NCI-H774 (cell line): ENCODE measurements at regions not wholly inside any gene's neighbourhood (a gene's known extent, or its start where the extent isn't known, plus 50 kb on each side); places are given as distances from the start of the nearest gene placed in this dataset.

ENCODE experiments used
- DNase-seq: peaks from one replicate; lab custom pipeline; 2025; lab: John Stamatoyannopoulos, UW

DNA sequence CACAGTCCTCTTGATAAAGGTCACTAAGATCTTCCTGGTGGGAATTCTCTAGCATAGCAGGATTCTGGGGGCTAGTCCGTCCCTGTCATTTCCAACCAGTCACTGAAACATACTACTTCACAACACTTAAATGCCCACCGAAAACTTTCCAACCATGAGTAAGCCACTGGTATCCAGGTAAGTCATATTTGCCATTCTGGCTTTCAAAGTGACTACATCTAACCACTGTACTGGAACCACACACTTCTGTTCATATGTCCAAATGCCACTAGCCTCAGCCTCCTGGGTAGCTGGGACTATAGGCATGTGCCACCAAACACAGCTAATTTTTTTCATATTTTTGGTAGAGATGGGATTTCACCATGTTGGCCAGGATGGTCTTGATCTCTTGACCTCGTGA, 64.3 kb upstream of the VANGL1 start:
- no peak for DNase-seq

DNA sequence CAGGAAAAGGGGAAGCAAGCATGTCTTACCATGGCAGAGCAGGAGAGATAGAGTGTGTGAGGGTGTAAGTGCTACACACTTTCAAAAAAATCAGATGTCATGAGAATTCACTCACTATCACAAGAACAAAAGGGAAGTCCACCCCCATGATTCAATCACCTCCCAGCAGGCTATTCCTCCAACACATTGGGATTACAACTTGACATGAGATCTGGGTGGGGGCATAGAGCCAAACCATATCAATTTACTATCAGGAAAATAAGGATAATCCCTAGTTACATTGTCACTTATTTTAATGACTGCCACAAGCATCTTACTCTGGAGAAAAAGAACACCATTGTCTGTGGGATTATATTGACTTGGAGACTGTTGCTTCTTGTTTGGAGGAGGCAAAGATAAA, 66.1 kb upstream of the VANGL1 start:
- no peak for DNase-seq

DNA sequence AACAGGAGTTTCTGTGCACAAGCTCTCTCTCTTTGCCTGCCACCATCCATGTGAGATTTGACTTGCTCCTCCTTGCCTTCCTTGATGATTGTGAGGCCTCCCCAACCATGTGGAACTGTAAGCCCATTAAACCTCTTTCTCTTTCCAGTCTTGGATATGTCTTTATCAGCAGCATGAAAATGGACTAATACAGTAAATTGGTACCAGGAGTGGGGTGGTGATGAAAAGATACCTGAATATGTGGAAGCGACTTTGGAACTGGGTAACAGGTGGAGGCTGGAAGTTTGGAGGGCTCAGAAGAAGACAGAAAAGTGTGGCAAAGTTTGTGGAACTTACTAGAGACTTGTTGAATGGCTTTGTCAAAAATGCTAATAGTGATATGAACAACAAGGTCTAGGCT, 69.1 kb upstream of the VANGL1 start:
- DNase-seq, result no peak

DNA sequence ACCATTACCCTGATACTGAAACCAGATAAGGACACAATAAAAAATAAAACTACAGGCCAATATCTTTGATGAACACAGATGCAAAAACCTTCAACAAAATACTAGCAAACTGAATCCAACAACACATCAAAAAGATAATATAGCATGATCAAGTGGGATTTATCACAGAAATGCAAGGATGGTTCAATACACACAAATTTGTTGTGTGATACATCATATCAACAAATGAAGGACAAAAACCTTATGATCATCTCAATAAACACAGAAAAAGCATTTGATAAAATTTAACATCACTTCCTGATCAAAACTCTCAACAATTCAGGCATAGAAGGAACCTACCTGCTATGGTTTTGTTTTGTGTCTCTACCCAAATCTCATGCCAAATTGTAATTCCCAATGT, 74.3 kb upstream of the VANGL1 start:
- DNase-seq, result no peak

DNA sequence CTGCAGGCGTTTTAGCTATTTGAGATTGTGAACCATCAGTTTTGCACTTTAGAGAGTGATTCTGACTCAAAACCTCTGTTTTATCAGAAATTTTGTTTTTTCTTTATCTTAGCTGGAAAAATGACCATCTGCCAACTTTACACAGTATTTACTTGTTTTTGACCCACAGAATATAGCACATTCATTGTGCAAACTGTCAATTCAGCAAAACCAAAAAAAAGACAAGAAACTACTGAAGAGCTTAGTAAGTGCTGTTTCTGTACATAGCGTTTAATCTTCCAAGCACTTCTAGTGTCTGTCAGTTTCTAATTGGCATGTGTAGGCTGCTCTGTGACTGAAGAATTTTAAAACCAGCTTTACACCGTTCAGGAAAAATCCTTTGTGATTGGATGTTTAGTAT, 76.0 kb upstream of the VANGL1 start:
- no peak for DNase-seq

DNA sequence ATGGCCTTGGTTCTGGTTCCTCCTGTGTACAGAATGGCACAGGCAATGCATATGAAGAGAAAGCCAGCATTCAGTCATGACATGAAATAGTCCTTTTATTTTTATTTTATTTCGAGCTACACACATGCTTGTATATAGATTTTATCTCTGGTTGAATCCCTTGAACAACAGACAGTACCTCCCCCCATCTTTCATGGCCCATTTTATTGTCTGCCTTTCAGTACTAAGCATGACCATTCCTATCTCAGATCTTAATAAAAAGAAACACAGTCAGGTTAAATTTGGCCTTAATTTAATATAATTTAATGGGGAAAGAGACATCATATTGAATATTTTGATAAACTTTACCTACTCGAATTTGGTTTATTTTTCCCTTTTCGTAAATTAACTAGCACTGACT, 76.4 kb upstream of the VANGL1 start:
- no peak for DNase-seq

DNA sequence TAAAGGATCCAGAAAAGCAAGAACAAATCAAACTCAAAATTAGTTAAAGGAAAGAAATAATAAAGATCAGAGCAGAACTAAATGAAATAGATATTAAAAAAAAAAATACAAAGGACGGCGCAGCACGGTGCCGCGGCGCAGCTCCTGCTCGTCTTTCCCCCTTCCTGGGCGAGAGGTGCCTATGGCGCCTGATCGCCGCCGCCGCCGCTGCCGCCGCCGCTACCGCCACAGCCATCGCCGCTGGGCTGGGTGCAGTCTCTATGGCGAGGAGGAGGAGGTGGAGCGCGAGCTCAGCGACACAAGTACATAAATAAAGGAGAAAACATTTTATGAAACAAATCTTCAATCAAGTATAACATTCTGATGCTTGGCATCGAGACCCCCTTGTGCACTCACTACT, 77.6 kb upstream of the VANGL1 start:
- no peak for DNase-seq

DNA sequence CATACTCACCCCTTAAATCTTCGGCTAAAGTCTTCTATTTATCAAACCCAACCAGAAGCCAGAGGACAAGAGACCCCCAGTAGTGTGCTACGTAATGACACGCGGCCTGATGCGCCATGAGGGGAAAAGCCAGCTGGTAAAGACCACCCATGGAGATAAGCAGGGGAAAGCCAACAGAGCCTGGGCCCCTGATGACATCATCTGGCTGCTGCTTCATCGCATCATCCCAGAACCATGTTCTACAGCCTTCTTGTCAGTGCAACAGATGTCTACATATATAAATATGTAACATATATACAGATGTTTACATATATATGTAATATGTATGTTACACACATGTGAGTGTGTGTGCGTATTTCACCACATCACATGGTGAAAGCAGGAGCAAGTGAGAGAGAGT, 81.7 kb upstream of the VANGL1 start:
- DNase-seq, result no peak

DNA sequence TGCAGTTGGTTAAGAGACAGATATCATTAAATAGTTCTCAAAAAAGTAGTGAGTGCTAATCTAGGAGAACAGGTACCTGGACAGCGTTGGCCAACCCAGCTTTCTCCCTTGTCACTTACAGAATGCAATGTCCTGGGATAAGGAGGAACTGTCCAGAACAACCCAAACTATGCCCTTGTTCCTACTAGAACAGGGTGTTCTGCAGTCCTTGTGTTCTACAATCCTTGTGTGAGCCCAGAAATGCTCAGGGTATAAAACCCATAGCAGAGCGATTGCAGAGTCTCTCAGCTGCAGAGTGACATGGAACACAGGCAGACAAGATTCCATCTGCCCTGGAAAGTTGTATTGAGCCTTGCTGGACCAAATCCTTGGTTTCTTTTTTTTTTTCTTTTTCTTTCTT, 83.5 kb upstream of the VANGL1 start:
- DNase-seq, result no peak

DNA sequence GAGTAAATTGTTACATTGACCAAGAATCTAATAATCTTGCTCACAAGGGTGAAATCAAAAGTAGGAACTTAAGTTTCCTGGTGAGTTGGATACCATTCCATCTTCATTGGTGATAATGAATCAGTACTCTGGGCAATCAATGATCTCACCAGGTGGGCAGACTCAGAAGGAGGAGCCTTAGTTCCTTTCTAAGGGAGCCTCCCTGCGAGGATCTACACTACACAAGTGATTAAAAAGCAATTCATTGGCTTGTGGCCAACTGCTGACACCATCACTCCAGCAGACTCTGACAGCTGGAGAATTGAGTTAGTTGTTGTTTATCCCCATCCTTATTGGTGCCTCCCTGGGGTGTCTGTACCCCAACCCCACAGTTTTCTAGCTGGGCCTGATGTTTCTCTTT, 84.1 kb upstream of the VANGL1 start:
- peak; percentile 4 for DNase-seq

DNA sequence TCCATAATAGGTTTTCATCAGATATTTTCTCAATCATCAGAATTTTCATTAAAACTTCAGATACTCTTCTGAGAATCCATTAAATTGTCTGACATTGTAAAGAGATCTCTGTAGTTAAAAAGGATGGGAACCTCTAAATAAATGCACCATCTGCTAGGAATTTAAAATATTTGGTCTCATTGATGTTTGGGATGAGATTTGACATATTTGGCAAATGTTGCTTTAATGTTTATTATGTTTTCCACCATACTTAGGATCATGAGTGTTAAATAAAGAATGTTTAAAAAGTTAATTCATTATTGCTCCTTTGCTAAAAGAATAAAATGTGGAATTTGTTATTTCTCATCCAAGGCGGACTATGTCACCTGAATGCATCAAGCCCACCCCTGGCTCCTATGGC, 85.5 kb upstream of the VANGL1 start:
- no peak for DNase-seq

DNA sequence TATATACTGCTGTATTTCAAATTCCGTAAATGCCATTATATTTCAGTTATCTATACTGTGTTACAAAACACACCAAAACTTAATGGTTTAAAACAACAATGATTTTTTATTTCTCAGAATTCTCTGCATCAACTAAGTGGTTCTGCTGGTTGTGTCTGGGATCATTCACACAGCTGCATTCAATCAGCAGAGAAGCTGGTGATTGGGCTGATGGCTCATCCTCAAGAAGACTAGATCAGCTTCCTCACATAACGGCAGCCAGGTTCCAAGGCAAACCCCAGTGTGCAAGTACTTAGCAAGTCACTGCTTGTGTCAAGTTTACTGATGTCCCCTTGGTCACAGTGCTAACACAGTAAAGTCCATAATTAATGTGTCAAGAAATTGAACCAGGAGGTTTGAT, 86.3 kb upstream of the VANGL1 start:
- no peak for DNase-seq

DNA sequence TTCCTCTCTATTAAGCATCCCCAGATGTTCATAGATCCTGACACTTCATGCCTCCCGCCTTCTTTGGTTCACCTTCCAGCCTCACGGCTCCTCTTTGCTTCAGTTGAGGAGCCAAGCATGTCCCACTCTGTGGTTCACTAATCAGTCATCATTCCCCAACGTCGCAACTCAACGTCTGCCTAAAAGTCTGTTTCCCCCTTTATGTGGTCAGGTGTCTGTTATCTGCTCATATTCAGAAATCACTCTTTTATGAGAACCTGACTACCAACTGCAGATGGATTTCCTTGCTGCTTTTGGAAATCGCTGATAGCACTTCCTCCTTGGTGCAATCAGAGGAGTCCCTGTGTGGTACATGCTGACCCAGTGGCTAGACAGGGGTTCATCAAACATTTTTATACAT, 94.1 kb upstream of the VANGL1 start:
- no peak for DNase-seq

DNA sequence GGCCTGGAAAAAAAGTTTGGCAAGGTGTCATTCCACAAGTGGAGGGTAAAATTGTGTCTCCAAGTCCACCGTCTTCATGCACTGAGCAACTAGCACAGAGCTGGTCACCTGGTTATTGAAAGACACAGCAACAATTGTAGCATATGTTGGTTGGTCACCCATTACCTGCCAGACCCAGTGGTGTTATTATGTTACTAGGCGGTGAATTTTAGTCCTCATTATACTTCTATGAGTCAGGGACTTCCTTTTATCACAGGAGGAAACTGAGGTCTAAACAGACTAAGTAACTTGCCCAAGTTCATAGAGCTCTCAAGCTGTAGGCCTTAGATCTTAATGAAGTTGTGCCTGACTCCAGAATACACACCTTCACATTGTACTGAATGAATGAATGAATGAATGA, 94.9 kb upstream of the VANGL1 start:
- DNase-seq, result no peak

DNA sequence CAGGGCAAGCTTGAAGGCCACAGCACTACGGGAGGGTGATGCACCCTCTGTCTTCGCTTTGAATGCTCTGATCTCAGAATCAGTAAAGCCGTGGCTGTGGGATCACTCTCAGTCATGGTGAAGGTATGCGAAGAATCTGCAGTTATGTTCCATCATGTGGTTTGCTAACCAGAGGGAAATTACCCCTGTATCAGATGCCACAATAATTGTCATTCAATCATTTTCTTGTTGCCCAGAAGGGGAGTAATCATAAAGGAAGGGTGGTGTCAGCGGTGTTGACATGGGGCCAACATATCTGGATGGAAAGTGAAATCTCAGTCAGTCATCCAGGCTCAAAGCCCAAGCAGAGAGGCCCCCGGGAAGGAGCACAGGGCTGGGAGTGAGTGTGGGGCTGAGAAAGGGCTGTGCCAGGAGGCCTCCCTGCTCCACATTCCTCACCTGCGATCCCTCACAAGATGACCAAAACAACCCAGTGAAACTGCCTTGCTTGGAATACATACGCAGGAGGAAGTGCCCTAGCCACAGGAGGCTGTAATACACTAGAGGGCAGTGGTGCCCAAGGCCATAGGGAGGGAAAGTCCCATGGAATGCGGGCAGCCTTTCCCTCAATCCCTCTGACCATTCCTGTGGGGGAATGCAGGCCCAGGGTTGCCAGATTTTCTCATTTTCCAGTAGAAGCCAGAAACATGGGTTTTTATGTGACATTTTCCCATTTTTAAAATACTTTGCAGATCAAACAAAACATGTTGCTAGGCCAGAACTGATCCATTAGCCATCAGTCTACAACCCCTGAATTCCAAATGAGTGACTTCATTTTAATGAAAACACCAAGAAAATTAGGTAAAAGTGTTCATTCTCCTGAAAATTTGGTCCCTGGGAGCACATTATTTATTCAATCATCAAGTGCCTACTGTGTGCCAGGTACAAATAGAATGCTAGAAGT, 95.7 kb upstream of the VANGL1 start:
- DNase-seq, result no peak

DNA sequence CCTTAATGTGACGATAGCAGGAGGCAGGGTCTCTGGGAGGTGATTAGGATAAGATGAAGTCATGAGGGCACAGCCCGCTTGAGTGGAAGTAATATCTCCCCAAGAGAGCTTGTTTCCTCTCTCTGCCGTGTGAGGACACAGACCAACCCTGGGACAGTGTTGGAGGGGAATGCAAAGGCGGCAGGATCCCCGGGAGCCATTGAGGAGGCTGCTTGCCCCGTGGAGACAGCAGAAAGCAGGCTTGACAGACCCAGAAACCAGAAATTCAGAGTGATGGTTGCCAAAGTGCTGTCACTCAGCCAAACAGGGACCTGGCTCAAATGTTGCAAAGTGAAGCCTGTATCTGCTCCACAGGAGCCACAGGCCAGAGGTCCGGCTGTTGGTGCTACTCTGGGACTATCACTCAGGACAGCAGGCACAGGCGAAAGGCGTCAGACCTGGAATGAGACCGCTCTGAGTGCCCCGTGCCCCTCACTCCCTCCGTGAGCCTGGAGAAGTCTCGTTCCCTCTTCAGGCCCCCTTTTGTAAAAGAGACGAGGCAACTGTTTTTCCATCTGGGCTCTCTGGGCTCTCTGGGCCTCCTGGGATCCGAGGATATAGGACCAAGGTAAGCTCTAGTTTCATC, 96.6 kb upstream of the VANGL1 start:
- no peak for DNase-seq

DNA sequence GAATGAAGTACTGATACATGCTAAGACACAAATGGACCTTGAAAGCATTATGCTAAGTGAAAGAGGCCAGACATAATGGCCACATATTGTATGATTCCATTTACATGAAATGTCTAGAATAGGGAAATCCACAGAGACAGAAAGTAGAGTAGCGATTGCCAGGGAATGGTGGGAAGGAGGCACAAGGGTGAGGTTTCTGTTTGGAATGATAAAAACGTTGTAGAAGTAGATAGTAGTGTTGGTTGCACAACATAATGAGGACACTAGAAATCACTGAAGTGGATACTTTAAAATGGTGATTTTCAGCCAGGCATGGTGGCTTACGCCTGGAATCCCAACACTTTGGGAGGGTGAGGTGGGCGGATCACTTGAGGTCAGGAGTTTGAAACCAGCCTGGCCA, 97.6 kb upstream of the VANGL1 start:
- DNase-seq, result no peak

DNA sequence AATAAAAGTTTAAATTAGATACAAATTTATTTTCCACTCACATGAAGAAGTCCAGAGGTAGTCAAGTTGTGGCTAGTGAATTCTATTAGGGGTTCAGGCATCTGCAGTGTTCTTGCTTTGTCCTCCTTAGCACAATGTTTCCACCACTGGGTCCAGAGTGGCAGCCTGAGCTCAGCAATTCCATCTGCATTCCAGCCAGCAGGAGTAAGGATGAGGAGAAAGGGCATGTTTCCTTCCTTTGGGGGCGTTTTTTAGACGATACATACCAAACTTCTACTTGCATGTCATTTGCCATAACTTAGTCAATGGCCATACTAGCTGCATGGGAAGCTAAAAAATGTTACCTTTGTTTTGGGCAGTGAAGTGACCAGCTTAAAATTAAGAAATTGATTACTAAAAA, 98.5 kb upstream of the VANGL1 start:
- no peak for DNase-seq

DNA sequence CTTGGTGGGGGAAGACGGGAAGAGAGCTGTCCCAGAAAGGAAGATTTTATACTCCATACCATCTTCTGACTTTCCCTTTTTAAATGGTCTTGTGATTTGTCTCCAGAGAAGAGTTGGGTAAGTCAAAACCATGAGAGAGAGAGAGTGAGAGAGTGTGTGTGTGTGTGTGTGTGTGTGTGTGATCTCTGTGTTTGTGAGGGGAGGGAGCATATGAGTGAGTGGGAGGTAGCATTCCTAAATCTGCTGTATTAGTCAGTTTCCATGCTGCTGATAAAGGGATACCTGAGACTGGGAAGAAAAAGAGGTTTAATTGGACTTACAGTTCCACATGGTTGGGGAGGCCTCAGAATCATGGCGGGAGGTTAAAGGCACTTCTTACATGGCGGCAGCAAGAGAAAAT, 102.0 kb upstream of the VANGL1 start:
- DNase-seq, result no peak

DNA sequence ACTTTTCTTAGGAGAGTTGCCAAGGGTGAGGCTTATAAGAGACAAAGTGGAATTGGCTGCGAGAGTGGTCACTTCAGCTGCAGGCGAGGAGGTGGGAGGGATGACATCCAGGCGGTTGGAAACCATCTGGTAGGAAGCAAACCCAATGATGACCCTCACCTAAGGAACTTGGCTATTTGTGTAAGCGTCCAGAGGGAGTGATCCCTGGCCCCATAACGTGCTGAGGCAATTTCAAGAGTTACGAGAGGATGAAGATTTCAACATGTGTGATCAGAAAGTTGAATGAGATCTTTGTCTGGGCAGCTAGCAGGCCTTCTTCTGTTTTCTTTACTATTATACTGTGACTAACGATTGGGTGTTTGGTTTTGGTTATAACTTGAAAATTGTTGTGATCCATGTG, 102.7 kb upstream of the VANGL1 start:
- no peak for DNase-seq

DNA sequence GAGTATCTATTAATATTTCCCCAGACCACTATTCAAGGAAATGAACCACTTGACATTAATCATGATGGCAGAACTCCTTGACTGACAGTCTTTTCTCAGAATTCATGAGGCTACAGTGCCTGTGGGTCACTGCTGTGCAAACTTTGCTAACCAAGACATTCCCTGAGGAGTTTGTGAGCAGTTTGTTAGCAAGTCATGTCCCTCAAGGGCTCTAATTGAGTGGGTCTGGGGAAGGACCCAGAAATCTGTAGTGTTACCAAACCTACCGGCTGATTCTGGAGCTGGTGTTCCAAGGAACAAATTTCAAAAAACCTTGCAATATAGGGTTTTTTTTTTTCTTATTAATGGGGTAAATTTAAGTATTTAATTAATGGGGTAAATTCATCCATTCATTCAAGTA, 103.2 kb upstream of the VANGL1 start:
- no peak for DNase-seq

DNA sequence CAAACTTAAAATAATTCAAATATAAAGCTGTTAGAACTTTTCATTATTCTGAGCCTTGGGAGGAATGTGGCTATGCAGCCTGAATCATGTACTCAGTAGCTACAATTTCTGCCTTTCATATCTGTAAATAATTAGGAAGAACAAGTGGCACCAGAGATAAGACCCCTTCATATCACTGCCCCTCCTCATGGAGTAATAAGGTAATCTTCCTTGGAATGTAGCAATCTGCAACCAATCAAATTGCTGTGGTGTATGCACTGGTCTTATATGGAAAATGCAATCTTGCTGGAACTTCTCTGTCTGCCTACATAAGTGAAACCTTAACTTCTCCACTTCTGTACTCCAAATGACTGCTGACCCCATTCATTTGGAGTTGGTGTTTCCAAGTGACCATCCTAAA, 104.4 kb upstream of the VANGL1 start:
- DNase-seq, result no peak

DNA sequence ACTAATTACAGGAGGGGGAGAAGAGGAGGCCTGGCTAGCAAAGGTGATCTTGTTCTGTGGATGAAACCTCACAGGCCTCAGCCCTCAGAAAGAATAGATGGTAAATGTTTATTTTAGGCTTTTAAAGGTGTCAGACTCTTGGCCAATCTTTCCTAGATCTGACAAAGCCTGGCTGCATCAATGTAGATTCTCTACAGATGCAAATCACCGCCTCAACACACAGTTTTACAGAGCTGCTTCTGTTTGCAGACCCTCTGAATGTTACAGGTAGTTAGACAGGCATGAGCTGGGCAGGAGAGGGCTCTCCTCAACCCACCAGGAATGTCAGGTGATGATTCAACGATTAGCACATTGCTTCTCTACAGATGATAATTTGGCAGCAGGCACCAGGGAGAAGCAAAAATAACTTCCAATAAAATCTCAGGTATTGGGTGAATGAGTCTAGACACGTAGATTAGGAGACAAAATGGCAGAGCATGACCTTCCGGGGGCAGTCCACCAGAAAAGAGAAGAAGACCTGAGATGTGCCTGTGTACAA, 105.4 kb upstream of the VANGL1 start:
- no peak for DNase-seq

DNA sequence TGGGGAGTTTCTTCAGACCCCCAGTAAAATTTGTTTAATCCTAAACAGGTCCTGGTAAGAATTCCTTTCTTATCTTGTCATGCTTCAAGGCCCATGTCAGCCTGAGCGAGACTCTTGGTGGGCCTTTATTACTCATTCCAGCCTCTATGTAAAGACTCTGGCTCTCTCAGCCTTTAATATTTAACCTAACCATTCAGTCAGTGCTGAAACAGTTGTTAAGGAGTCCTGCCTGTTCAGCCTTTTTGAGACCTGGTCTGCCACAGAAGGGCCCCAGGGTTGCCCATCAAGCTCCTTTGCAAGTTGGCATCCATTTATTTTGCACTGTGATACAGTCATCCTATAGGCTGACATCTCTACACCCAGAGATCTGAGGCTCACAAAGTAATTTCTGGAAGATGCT, 107.7 kb upstream of the VANGL1 start:
- DNase-seq, result no peak
